ENCODE measurements at regions not wholly inside any gene's neighbourhood (a gene's known extent, or its start where the extent isn't known, plus 50 kb on each side); places are given as distances from the start of the nearest gene placed in this dataset.

- no peaks in the 10 kb centered on the region for H3K9me1 ChIP-seq (ENCODE audit: insufficient read depth, low read length)
- no TSS peak for BruUV-seq (replicated peaks)
- no peak overlapping the region for H3K9ac ChIP-seq (ENCODE audit: low read depth, low read length)
- ChIA-PET CTCF (no interaction called here), POLR2A (ENCODE audit: unreplicated experiment) (no interaction called here)
- no peaks in the 10 kb centered on the region for H3K27me3 ChIP-seq (ENCODE audit: control insufficient read depth, insufficient read depth, low read length)
- H2AK9ac ChIP-seq (replicated peaks; ENCODE audit: low read depth, low read length, poor library complexity), result no peak overlapping the region
- H2BK5ac ChIP-seq (ENCODE audit: low read depth, low read length, poor library complexity, severe bottlenecking), result no peak overlapping the region
- in situ Hi-C loops (cut with MboI; ENCODE audit: low sequenced_read_pairs) (no loop called here), intact Hi-C loops (cut with micrococcal nuclease) (no loop called here), dilution Hi-C loops (cut with HindIII; ENCODE audit: low sequenced_read_pairs, unreplicated experiment) (no loop called here)
- H3K14ac ChIP-seq (replicated peaks; ENCODE audit: low read depth, low read length), result no peak overlapping the region
- H4K20me1 ChIP-seq (ENCODE audit: insufficient read depth, low read length), result no peaks in the 10 kb centered on the region
- no peaks in the 10 kb centered on the region for H3K4me1 ChIP-seq (ENCODE audit: control insufficient read depth, insufficient read depth, low read length)
- H3K18ac ChIP-seq (ENCODE audit: low read depth, low read length), result no peak overlapping the region
- H2AFZ ChIP-seq (replicated peaks; ENCODE audit: low read length, poor library complexity), result no peak overlapping the region
- no peak for TF ChIP-seq USF2 (IDR thresholded peaks at IDR 0.05; ENCODE audit: low read depth, low read length)
- no peak for TF ChIP-seq SMC3 (IDR thresholded peaks at IDR 0.05; ENCODE audit: low read depth, low read length)
- no peak for TF ChIP-seq MAFK (IDR thresholded peaks at IDR 0.05; ENCODE audit: low read depth, low read length)
- TF ChIP-seq ELK1 (IDR thresholded peaks at IDR 0.05; ENCODE audit: borderline replicate concordance, low read depth, low read length), result no peak
- no peak for TF ChIP-seq RCOR1 (IDR thresholded peaks at IDR 0.05; ENCODE audit: insufficient replicate concordance, low read length)
- TF ChIP-seq RFX5 (IDR thresholded peaks at IDR 0.05; ENCODE audit: low read depth, low read length), result no peak
- TF ChIP-seq MXI1 (IDR thresholded peaks at IDR 0.05; ENCODE audit: borderline replicate concordance, low read depth, low read length), result no peak
- no peak for TF ChIP-seq NFE2L2 (IDR thresholded peaks at IDR 0.05; ENCODE audit: low read depth, low read length)
- H3K27ac ChIP-seq (ENCODE audit: insufficient read depth, low read length), result no peak overlapping the region
- WGBS, 2 experiments (ENCODE audit: extremely low coverage in 2 of 2, insufficient read length in 1 of 2), result no CpG with 5 or more reads among the region's 3 CpGs
- no peaks in the 10 kb centered on the region for H3K36me3 ChIP-seq (ENCODE audit: control insufficient read depth, insufficient read depth, low read length)
- H2BK15ac ChIP-seq (ENCODE audit: low read depth, low read length), result no peak overlapping the region
- H4K5ac ChIP-seq (ENCODE audit: low read depth, low read length), result no peak overlapping the region
- no peak overlapping the region for H3K4me2 ChIP-seq (ENCODE audit: low read depth, low read length)
- no peaks in the 10 kb centered on the region for H3K9me3 ChIP-seq (ENCODE audit: control insufficient read depth, insufficient read depth, low read length)
- H2BK120ac ChIP-seq (ENCODE audit: low read depth, low read length), result no peak overlapping the region
- no peak overlapping the region for H4K8ac ChIP-seq (ENCODE audit: low read depth in 2 of 2, low read length in 2 of 2)
- no peaks in the 10 kb centered on the region for H3K79me1 ChIP-seq (ENCODE audit: low read depth in 1 of 2, low read length in 2 of 2)
- DNase-seq, result no peak
- H2BK20ac ChIP-seq (ENCODE audit: low read depth, low read length), result no peak overlapping the region
- no peak overlapping the region for H2AK5ac ChIP-seq (ENCODE audit: low read depth, low read length)
- no peak overlapping the region for H3K4me3 ChIP-seq (ENCODE audit: insufficient read depth, low read depth, low read length)
- H3K23ac ChIP-seq (ENCODE audit: low read depth, low read length), result no peak overlapping the region
- no peak for ATAC-seq (ENCODE audit: low read depth)
- no peak overlapping the region for H3K56ac ChIP-seq (ENCODE audit: extremely low read depth, insufficient read depth, low read length)
- no peak overlapping the region for H3K4ac ChIP-seq (ENCODE audit: low read depth, low read length)
- H4K91ac ChIP-seq (ENCODE audit: insufficient read depth, low read depth, low read length), result no peak overlapping the region
Observed at GRCh38 chr17:33864758-33865229, 390.3 kb upstream of the CCL2 start.

Measured in IMR-90 (cell line).